Upper lobe of left lung (tissue), 6 donors: ENCODE measurements at regions not wholly inside any gene's neighbourhood (a gene's known extent, or its start where the extent isn't known, plus 50 kb on each side); places are given as distances from the start of the nearest gene placed in this dataset.

Experiments
- ATAC-seq, 2 donors: fragments of 200-7000 bp; cut with Tn5 transposase; one replicate each; pipeline ENCODE4 v1.9.1; 2022; ENCODE audit warnings: mild to moderate bottlenecking in 2 of 2, moderate library complexity in 2 of 2; ENCODE audit not compliant: low FRiP score in 2 of 2
- DNase-seq, 2 donors: peaks; one replicate each; pipeline ENCODE4 v3.0.0-alpha.2; 2019 to 2020
- H3K27ac ChIP-seq, 4 donors: fragments of 200-600 bp; sonication (generic); one replicate each; pipeline ENCODE4 v1.5.1; 2016 to 2019
- H3K27me3 ChIP-seq, 4 donors: fragments of 200-600 bp; sonication (generic); one replicate each; pipeline ENCODE4 v1.5.1; 2017 to 2019
- H3K36me3 ChIP-seq, 4 donors: fragments of 200-600 bp; sonication (generic); one replicate each; pipeline ENCODE4 v1.5.1; 2016 to 2019
- H3K4me1 ChIP-seq, 4 donors: fragments of 200-600 bp; sonication (generic); one replicate each; pipeline ENCODE4 v1.5.1; 2018 to 2019
- H3K4me3 ChIP-seq, 4 donors: fragments of 200-600 bp; sonication (generic); one replicate each; pipeline ENCODE4 v1.5.1; 2017 to 2019; ENCODE audit warnings: mild to moderate bottlenecking in 2 of 4, moderate library complexity in 1 of 4
- H3K9me3 ChIP-seq, 4 donors: fragments of 200-600 bp; sonication (generic); one replicate each; pipeline ENCODE4 v1.5.1; 2018 to 2019
- CTCF ChIP-seq, 6 experiments: fragments of 450-650 bp in 4 of 6; fragments of 200-600 bp in 2 of 6; sonication (generic) in 2 of 6; IDR thresholded peaks; one replicate each; pipeline ENCODE4 v1.5.1; 2016 to 2019; ENCODE audit warnings: antibody characterized with exemption in 6 of 6
- EP300 ChIP-seq, 4 donors: sonication (generic); formaldehyde crosslinking; IDR thresholded peaks; one replicate each; pipeline ENCODE4 v1.5.1; 2017; ENCODE audit warnings: antibody characterized with exemption in 4 of 4, control low read depth in 2 of 4
- POLR2A ChIP-seq, 4 donors: fragments of 450-650 bp; IDR thresholded peaks; one replicate each; pipeline ENCODE4 v1.5.1; 2016 to 2017; ENCODE audit warnings: antibody characterized with exemption in 4 of 4, mild to moderate bottlenecking in 2 of 4
- POLR2AphosphoS5 ChIP-seq, 2 donors: sonication (generic); formaldehyde crosslinking; IDR thresholded peaks; one replicate each; pipeline ENCODE4 v1.5.1; 2017; ENCODE audit warnings: antibody characterized with exemption in 2 of 2
- WGBS, 2 donors: methylation state at CpG; one replicate each; pipeline ENCODE4 v1.1.5; 2017 to 2018; 5-methylcytosine and 5-hydroxymethylcytosine counted together
- donor health status: DM: no; HTN: no; CAD: no; lungs with moderate emphysema.
- donor health status: DM: no; HTN: yes; CAD: no; lungs with severe emphysema.

GRCh38 chr5:89992201-89992600, 417.4 kb downstream of the CETN3 start:
- Histone ChIP-seq H3K27ac (no peak overlapping the region), H3K4me1 (no peaks in the 10 kb centered on the region), H3K9me3 (no peaks in the 10 kb centered on the region), H3K27me3 (no peaks in the 10 kb centered on the region), H3K4me3 (no peak overlapping the region), H3K36me3 (no peaks in the 10 kb centered on the region)
- 82 to 89% methylated on average over 3 of the region's 3 CpGs for WGBS, 2 donors
- ATAC-seq = no peak
- TF ChIP-seq POLR2AphosphoS5 (IDR thresholded peaks at IDR 0.05) (no peak), POLR2A (IDR thresholded peaks at IDR 0.05) (no peak), EP300 (IDR thresholded peaks at IDR 0.05) (no peak), CTCF (IDR thresholded peaks at IDR 0.05) (no peak)
- DNase-seq = no peak

DNA sequence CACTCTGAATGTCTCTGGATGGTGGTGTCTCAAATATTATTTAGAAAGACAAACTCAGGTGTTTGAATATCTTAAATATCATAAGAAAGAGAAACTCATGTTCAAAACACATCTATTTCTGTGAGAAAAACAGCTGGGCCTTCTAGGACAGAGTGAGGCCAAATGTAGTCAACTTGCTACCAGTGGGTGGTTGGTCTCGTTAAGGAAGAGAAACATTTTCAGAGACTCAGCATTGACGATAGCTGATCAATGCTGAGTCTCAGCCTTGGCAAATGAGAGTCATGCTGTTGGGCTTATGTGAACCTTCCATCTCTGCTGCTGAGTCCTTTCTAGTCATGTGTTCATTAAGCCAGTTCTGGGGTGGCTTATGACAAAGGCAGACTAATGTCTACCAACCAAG, 418.0 kb downstream of the CETN3 start:
- H3K4me1 ChIP-seq = no peaks in the 10 kb centered on the region
- 91 to 95% methylated on average over 2 of the region's 2 CpGs for WGBS, 2 donors
- H3K9me3 ChIP-seq = no peaks in the 10 kb centered on the region
- DNase-seq = no peak
- no peak overlapping the region for H3K27ac ChIP-seq
- no peaks in the 10 kb centered on the region for H3K27me3 ChIP-seq
- ATAC-seq = no peak
- H3K4me3 ChIP-seq = no peak overlapping the region
- H3K36me3 ChIP-seq = no peaks in the 10 kb centered on the region
- no peak for TF ChIP-seq POLR2A (IDR thresholded peaks at IDR 0.05)
- TF ChIP-seq CTCF (IDR thresholded peaks at IDR 0.05) = no peak
- TF ChIP-seq POLR2AphosphoS5 (IDR thresholded peaks at IDR 0.05) = no peak
- no peak for TF ChIP-seq EP300 (IDR thresholded peaks at IDR 0.05)

DNA sequence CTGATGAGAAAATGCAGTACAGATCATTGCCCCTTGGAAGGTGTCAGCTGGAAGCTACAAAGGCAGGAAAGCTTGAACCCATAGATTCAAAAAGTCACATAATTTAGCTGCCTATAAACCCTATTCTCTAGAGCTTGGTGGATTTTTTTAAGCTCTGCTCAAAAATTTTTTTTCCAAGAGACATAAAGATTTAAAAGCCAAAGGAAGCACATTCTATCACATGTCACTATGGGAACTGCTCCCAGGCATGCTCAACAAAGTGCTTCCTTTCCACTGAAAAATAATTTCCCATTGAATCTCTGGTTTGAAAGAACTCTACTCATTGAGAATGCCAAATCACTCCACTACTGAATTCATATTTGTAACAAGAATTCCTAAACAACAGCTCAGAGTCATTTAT, 419.8 kb downstream of the CETN3 start:
- ATAC-seq (no peak), DNase-seq (no peak)
- Histone ChIP-seq H3K9me3 (no peaks in the 10 kb centered on the region), H3K4me3 (no peak overlapping the region), H3K4me1 (no peaks in the 10 kb centered on the region), H3K36me3 (no peaks in the 10 kb centered on the region), H3K27me3 (no peaks in the 10 kb centered on the region), H3K27ac (peak overlapping the region in 1 of 4 donors; percentile 16)
- TF ChIP-seq EP300 (IDR thresholded peaks at IDR 0.05) (no peak), CTCF (IDR thresholded peaks at IDR 0.05) (no peak), POLR2A (IDR thresholded peaks at IDR 0.05) (no peak), POLR2AphosphoS5 (IDR thresholded peaks at IDR 0.05) (no peak)

DNA sequence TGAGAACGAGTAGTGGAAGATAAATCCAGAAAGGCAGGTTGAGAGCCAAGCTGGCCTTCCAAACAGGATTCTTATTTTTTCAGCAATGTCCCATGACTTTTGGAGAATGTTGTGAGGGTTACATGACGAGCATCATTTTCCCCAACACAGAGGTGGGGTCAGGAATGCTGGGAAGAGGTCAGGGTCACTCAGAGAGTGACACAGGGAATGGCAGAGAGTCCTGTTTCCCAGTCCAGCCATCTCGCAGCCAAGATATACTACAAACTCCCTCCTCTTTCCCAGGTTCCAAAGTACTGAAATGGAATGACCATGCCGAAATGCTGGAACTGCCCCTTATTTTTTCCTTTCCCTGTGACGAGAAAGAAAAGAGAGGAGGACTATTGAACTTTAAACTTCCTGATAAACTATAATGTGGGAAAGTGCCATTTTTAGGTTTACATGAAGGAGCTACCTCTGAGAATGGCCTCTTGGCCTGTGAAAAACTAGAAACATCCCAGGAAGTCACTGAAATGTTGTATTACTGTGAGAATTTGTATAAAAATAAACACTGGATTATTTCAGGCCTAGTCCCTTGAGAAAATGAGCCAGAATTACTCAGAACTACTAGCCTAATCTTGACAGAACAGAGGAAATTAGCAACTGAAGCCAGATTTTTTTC, 420.4 kb downstream of the CETN3 start:
- H3K4me1 ChIP-seq = no peaks in the 10 kb centered on the region
- TF ChIP-seq POLR2A (IDR thresholded peaks at IDR 0.05) = no peak
- no peak for TF ChIP-seq EP300 (IDR thresholded peaks at IDR 0.05)
- no peak for TF ChIP-seq CTCF (IDR thresholded peaks at IDR 0.05)
- no peak for TF ChIP-seq POLR2AphosphoS5 (IDR thresholded peaks at IDR 0.05)
- no peak for DNase-seq
- no peak for ATAC-seq
- peak overlapping the region in 1 of 4 donors; percentile 16 for H3K27ac ChIP-seq
- no peaks in the 10 kb centered on the region for H3K9me3 ChIP-seq
- no peaks in the 10 kb centered on the region for H3K36me3 ChIP-seq
- H3K27me3 ChIP-seq = no peaks in the 10 kb centered on the region
- H3K4me3 ChIP-seq = no peak overlapping the region
- 62 to 73% methylated on average over 5 of the region's 5 CpGs for WGBS, 2 donors

GRCh38 chr5:89988129-89988810, 421.3 kb downstream of the CETN3 start:
- no peak overlapping the region for H3K27ac ChIP-seq
- peaks cover 0 to under 1% (median 0%) of the 10 kb centered on the region in 4 donors for H3K4me1 ChIP-seq
- no peak for ATAC-seq
- 62 to 75% methylated on average over 5 of the region's 5 CpGs for WGBS, 2 donors
- TF ChIP-seq CTCF (IDR thresholded peaks at IDR 0.05) (no peak), POLR2A (IDR thresholded peaks at IDR 0.05) (no peak), EP300 (IDR thresholded peaks at IDR 0.05) (no peak), POLR2AphosphoS5 (IDR thresholded peaks at IDR 0.05) (no peak)
- no peak for DNase-seq
- no peaks in the 10 kb centered on the region for H3K36me3 ChIP-seq
- no peak overlapping the region for H3K4me3 ChIP-seq
- no peaks in the 10 kb centered on the region for H3K9me3 ChIP-seq
- H3K27me3 ChIP-seq = no peaks in the 10 kb centered on the region
